ENCODE measurements at regions not wholly inside any gene's neighbourhood (a gene's known extent, or its start where the extent isn't known, plus 50 kb on each side); places are given as distances from the start of the nearest gene placed in this dataset.

DNA sequence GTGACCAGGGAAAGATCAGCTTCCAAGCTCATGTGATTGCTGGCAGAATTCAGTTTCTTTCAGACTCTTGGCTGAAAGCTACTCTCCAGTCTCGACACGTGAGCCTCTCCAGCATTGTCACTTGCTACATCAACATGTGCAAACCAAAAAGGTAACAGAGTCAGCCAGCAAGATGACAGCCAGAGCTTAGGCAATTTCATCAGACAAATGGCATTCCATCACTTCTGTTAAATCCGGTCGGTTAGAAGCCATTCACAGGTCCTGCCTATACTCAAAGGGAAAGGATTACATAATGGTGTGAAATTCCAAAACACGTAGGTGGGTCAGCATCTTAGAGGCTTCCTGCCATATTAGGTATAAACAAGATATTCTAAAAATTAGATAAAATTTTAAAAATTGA is 700.9 kb downstream of the AACS start:
- ATAC-seq: no peak
- Histone ChIP-seq H3K4me1 (no peaks in the 10 kb centered on the region), H3K27me3 (no peaks in the 10 kb centered on the region), H3K4me3 (no peak overlapping the region), H3K9me3 (no peaks in the 10 kb centered on the region), H3K27ac (no peak overlapping the region), H3K36me3 (no peaks in the 10 kb centered on the region)
- intact Hi-C loops (cut with DNase I): no loop called here
- TF ChIP-seq POLR2A (IDR thresholded peaks at IDR 0.05): no peak
- TF ChIP-seq, protein P1, sequence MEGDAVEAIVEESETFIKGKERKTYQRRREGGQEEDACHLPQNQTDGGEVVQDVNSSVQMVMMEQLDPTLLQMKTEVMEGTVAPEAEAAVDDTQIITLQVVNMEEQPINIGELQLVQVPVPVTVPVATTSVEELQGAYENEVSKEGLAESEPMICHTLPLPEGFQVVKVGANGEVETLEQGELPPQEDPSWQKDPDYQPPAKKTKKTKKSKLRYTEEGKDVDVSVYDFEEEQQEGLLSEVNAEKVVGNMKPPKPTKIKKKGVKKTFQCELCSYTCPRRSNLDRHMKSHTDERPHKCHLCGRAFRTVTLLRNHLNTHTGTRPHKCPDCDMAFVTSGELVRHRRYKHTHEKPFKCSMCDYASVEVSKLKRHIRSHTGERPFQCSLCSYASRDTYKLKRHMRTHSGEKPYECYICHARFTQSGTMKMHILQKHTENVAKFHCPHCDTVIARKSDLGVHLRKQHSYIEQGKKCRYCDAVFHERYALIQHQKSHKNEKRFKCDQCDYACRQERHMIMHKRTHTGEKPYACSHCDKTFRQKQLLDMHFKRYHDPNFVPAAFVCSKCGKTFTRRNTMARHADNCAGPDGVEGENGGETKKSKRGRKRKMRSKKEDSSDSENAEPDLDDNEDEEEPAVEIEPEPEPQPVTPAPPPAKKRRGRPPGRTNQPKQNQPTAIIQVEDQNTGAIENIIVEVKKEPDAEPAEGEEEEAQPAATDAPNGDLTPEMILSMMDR (IDR thresholded peaks at IDR 0.05): no peak
- DNase-seq: no peak
- 31 to 38% (median 34%) methylated on average over 5 of the region's 5 CpGs for WGBS, 4 donors

DNA sequence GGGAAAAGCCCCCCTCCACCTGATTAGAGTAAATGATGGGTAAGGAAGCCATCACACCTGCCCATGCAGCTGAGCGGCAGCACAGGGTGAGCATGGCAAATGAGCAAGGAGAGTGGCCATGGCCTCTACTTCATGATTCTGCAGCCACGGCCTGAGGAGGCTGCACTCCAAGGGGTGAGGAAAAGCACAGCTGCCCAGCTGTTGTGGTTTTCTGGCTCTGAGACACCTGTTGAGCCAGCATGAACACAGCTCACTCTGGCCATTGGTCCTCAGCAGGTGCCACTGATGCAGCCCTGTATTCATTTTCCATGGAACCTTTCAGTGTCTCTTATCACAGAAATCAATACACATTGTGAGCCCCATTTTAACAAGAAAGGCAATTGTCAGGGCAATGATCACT is 707.2 kb downstream of the AACS start:
- Histone ChIP-seq H3K4me1 (no peaks in the 10 kb centered on the region), H3K9me3 (peaks cover 0 to 15% (median 0%) of the 10 kb centered on the region in 12 donors), H3K27ac (no peak overlapping the region), H3K4me3 (no peak overlapping the region), H3K27me3 (peaks cover 0 to 3% (median 0%) of the 10 kb centered on the region in 9 donors), H3K36me3 (no peaks in the 10 kb centered on the region)
- no peak for TF ChIP-seq POLR2A (IDR thresholded peaks at IDR 0.05)
- TF ChIP-seq, protein P1 (IDR thresholded peaks at IDR 0.05): no peak
- DNase-seq: no peak
- ATAC-seq: no peak
- intact Hi-C loops (cut with DNase I): no loop called here
- WGBS, 4 donors: 75 to 100% (median 89%) methylated on average over 1 to 2 of the region's 2 CpGs

DNA sequence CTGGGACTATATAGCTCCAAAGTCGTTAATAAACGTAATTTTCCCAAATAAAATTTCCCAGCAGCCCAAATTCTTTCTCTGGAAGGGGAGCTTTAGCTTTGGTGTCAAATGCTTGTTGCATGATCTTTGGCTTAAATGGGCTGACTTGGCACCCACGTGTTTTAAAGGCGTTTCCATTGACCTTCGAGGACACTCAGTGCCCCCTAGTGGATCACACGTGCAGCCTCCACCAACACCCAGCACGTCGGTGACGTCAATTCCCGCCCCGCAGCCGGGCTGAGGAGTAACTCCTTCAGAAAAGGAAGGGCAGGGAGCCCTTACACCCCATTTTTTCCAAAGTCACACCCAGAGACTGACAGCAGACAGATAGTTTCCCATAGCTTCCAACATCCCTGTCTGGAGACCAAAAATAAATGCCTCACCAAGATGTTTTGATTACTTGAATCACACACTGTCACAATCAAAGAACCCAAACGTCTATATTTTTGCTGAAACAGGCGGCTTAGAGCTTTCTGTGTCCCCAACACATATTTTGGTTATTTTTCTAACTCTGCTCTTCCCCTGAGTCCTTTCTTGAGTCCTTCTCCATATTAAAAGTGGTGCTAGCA is 707.9 kb downstream of the AACS start:
- no peak for DNase-seq
- TF ChIP-seq POLR2A (IDR thresholded peaks at IDR 0.05): no peak
- TF ChIP-seq, protein P1 (IDR thresholded peaks at IDR 0.05): peak in 6 of 12 donors; percentile 7 to 19 (median 12)
- no peak for ATAC-seq
- WGBS, 4 donors: 28 to 39% (median 32%) methylated on average over 14 of the region's 14 CpGs
- Histone ChIP-seq H3K27me3 (peaks cover 0 to 3% (median 0%) of the 10 kb centered on the region in 9 donors), H3K9me3 (peaks cover 0 to 15% (median 0%) of the 10 kb centered on the region in 12 donors), H3K36me3 (no peaks in the 10 kb centered on the region), H3K27ac (no peak overlapping the region), H3K4me1 (no peaks in the 10 kb centered on the region), H3K4me3 (no peak overlapping the region)
- intact Hi-C loops (cut with DNase I): no loop called here

DNA sequence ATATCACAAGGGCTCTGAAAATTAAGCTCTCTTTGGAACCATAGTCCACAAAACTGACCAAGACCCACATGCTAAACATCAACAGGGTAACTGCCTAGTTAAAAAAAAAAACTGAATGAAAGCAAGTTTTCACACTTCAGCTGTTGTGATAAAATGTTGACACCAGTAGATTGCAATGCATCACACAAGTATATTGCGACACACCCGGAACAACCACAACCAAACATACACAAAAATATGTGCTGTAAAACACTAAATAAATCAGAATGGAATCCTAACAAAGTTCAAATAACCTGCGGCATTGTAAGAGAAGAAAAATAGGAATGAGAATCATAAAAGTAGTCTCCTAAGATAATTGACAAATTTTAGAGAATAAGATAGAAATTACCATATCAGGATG is 710.3 kb downstream of the AACS start:
- Histone ChIP-seq H3K4me3 (no peak overlapping the region), H3K27me3 (peaks cover 0 to 3% (median 0%) of the 10 kb centered on the region in 9 donors), H3K27ac (no peak overlapping the region), H3K4me1 (no peaks in the 10 kb centered on the region), H3K36me3 (no peaks in the 10 kb centered on the region), H3K9me3 (peaks cover 0 to 15% (median 0%) of the 10 kb centered on the region in 12 donors)
- intact Hi-C loops (cut with DNase I): no loop called here
- DNase-seq: no peak
- 91 to 95% (median 93%) methylated on average over 3 of the region's 3 CpGs for WGBS, 4 donors
- TF ChIP-seq, protein P1 (IDR thresholded peaks at IDR 0.05): no peak
- TF ChIP-seq POLR2A (IDR thresholded peaks at IDR 0.05): no peak
- ATAC-seq: no peak

All from heart left ventricle (tissue), 16 donors.